OCI-LY1 (cell line): ENCODE measurements at regions not wholly inside any gene's neighbourhood (a gene's known extent, or its start where the extent isn't known, plus 50 kb on each side); places are given as distances from the start of the nearest gene placed in this dataset.

ENCODE experiments used
- H2AFZ ChIP-seq: fragments of 200-600 bp; sonication (generic), shearing (Covaris generic); 2 replicates; pipeline ENCODE4 v1.6.0; 2014; ENCODE audit warnings: antibody characterized with exemption, mild to moderate bottlenecking, low read length
- H3F3A ChIP-seq: fragments of 200-600 bp; sonication (generic), shearing (Covaris generic); 2 replicates; pipeline ENCODE4 v1.6.0; 2014; ENCODE audit warnings: mild to moderate bottlenecking, antibody characterized with exemption, low read length, moderate library complexity; ENCODE audit not compliant: insufficient read depth
- H3K27ac ChIP-seq: fragments of 200-600 bp; sonication (generic); 2 replicates; pipeline ENCODE4 v1.5.1; 2014; ENCODE audit warnings: low read length, mixed run types, mild to moderate bottlenecking, low read depth; ENCODE audit not compliant: poor library complexity, severe bottlenecking
- H3K27me3 ChIP-seq: fragments of 200-600 bp; sonication (generic); 2 replicates; pipeline ENCODE4 v1.6.0; 2014; ENCODE audit warnings: antibody characterized with exemption, mild to moderate bottlenecking, low read length, moderate library complexity; ENCODE audit not compliant: insufficient read depth
- H3K36me3 ChIP-seq: fragments of 200-600 bp; sonication (generic); 2 replicates; pipeline ENCODE4 v1.6.1; 2014; ENCODE audit warnings: mild to moderate bottlenecking, antibody characterized with exemption, low read length, moderate library complexity, mixed read lengths; ENCODE audit not compliant: insufficient read depth
- H3K4me1 ChIP-seq: fragments of 200-600 bp; sonication (generic); 2 replicates; pipeline ENCODE4 v1.5.1; 2014; ENCODE audit warnings: mild to moderate bottlenecking, low read length, moderate library complexity; ENCODE audit not compliant: insufficient read depth, severe bottlenecking
- H3K4me2 ChIP-seq: fragments of 200-600 bp; sonication (generic), shearing (Covaris generic); 2 replicates; pipeline ENCODE4 v1.6.1; 2014; ENCODE audit warnings: low read length
- H3K4me3 ChIP-seq: fragments of 200-600 bp; sonication (generic); 2 replicates; pipeline ENCODE4 v1.5.1; 2014; ENCODE audit warnings: low read length, low read depth, mild to moderate bottlenecking, mixed read lengths; ENCODE audit not compliant: poor library complexity, severe bottlenecking
- H3K79me2 ChIP-seq: fragments of 200-600 bp; shearing (Covaris generic); 2 replicates; pipeline ENCODE4 v1.6.1; 2016; ENCODE audit warnings: mixed run types, low read length, mixed read lengths; ENCODE audit not compliant: insufficient read depth
- H3K9ac ChIP-seq: fragments of 200-600 bp; sonication (generic), shearing (Covaris generic); 2 replicates; pipeline ENCODE4 v1.6.1; 2014; ENCODE audit warnings: mild to moderate bottlenecking, low read length, mixed read lengths
- H3K9me2 ChIP-seq: fragments of 200-600 bp; sonication (generic), shearing (Covaris generic); 2 replicates; pipeline ENCODE4 v1.6.1; 2014; ENCODE audit warnings: low read depth, mild to moderate bottlenecking, low read length, mixed read lengths
- H3K9me3 ChIP-seq: fragments of 200-600 bp; shearing (Covaris generic); 2 replicates; pipeline ENCODE4 v1.6.1; 2014; ENCODE audit warnings: low read length, mixed read lengths
- H4K20me1 ChIP-seq: fragments of 200-600 bp; sonication (generic), shearing (Covaris generic); 2 replicates; pipeline ENCODE4 v1.6.0; 2016; ENCODE audit warnings: mild to moderate bottlenecking, low read length; ENCODE audit not compliant: insufficient read depth
- EZH2 ChIP-seq: fragments of 200-600 bp; sonication (generic), shearing (Covaris generic); IDR thresholded peaks from 2 replicates; pipeline ENCODE4 v1.8.0; 2017; ENCODE audit warnings: borderline replicate concordance, mixed run types, mild to moderate bottlenecking, antibody characterized with exemption, low read length, moderate library complexity, mixed read lengths
- TF ChIP-seq, protein P1 (sequence below): fragments of 200-600 bp; sonication (generic), shearing (Covaris generic); IDR thresholded peaks from 2 replicates; pipeline ENCODE4 v1.5.1; 2017; ENCODE audit warnings: mild to moderate bottlenecking, antibody characterized with exemption, low read length, moderate library complexity, mixed read lengths

GRCh38 chr5:154611341-154611767, 133.3 kb upstream of the HAND1 start:
- Histone ChIP-seq H3K9me2 (no peaks in the 10 kb centered on the region), H3K36me3 (no peaks in the 10 kb centered on the region), H3K27ac (no peak overlapping the region), H3K4me1 (no peaks in the 10 kb centered on the region), H3K4me3 (no peak overlapping the region), H3K9me3 (no peaks in the 10 kb centered on the region), H4K20me1 (no peaks in the 10 kb centered on the region), H3K27me3 (no peaks in the 10 kb centered on the region), H3K79me2 (no peaks in the 10 kb centered on the region), H3F3A (no peaks in the 10 kb centered on the region), H3K9ac (no peak overlapping the region), H3K4me2 (no peak overlapping the region), H2AFZ (no peak overlapping the region)
- TF ChIP-seq, protein P1, sequence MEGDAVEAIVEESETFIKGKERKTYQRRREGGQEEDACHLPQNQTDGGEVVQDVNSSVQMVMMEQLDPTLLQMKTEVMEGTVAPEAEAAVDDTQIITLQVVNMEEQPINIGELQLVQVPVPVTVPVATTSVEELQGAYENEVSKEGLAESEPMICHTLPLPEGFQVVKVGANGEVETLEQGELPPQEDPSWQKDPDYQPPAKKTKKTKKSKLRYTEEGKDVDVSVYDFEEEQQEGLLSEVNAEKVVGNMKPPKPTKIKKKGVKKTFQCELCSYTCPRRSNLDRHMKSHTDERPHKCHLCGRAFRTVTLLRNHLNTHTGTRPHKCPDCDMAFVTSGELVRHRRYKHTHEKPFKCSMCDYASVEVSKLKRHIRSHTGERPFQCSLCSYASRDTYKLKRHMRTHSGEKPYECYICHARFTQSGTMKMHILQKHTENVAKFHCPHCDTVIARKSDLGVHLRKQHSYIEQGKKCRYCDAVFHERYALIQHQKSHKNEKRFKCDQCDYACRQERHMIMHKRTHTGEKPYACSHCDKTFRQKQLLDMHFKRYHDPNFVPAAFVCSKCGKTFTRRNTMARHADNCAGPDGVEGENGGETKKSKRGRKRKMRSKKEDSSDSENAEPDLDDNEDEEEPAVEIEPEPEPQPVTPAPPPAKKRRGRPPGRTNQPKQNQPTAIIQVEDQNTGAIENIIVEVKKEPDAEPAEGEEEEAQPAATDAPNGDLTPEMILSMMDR, result no peak
- no peak for TF ChIP-seq EZH2

DNA sequence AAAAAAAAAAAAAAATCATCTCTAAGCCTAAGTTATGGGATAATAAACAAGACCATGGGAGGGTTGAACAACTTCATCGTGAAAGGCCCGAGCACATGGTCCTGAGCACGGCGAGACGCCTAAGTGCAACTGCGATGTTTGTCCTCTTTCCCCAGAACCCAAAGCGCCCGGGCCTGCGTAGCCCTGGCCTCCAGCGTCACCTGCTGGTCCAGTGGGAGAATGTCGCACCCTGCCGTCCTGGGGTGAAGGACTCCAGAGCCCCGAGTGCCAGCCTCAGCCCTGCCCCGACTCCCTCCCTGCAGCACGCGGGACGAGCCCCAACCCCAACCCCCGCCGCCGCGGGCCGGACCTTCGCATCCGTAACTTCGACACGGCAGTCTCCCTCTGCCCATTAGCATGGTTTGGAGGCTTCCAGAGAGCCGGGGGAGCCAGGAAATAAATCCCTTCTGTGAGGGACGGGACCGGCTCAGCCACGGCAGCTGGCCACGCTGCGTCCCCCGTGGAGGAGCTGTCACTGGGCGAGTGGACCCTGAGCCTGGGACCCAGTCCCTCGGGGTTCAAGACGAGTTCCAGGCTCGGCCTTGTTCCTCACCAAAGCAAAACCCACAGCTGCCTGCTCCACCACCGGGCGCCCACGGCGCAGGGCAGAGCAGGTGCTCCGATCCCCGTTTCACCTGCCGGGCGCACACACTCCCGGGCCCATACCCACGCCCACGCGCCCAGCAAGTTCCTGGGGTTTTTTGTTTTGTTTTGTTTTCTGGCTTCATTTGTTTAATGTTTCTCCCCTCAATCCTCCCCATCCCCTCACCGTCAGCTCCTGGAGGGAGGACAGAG, 132.5 kb upstream of the HAND1 start:
- Histone ChIP-seq H3K36me3 (no peaks in the 10 kb centered on the region), H3K4me2 (peak overlapping the region; percentile 40; the same call in 1 of the 2 replicates), H3K79me2 (no peaks in the 10 kb centered on the region), H3K9me3 (no peaks in the 10 kb centered on the region), H3K9ac (no peak overlapping the region), H3K4me1 (no peaks in the 10 kb centered on the region), H3F3A (no peaks in the 10 kb centered on the region), H3K27ac (no peak overlapping the region), H4K20me1 (no peaks in the 10 kb centered on the region), H3K4me3 (no peak overlapping the region), H3K9me2 (no peaks in the 10 kb centered on the region), H3K27me3 (no peaks in the 10 kb centered on the region), H2AFZ (no peak overlapping the region)
- TF ChIP-seq, protein P1, result peak; percentile 78
- no peak for TF ChIP-seq EZH2

DNA sequence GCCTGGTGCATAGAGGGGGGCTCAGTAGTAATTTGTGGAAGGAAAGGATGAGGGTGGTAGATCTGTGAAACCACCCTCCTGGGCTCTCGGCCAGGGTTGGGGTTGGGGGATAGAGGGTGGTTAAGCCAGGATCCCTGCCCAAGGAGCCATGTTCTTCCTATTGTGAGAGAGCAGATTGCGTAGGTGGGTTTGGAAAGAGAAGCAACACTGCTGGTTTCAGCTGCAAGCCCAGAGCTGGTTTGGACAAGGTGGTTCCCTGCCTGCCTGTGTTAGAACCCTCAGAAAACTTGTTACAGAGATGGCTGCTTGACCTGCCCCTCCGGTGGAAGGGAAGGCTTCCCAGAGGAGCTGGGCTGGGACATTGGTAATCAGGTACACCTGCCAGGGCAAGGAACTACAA, 131.2 kb upstream of the HAND1 start:
- Histone ChIP-seq H3K27me3 (peaks cover 5% of the 10 kb centered on the region; the same call in 1 of the 2 replicates), H3K4me1 (no peaks in the 10 kb centered on the region)

More for the DNA sequence above, 131.2 kb upstream of the HAND1 start:
- no peak for TF ChIP-seq EZH2
- TF ChIP-seq, protein P1, result no peak
- Histone ChIP-seq H3K4me2 (no peak overlapping the region), H4K20me1 (no peaks in the 10 kb centered on the region), H3K4me3 (no peak overlapping the region), H3K9me2 (no peaks in the 10 kb centered on the region), H2AFZ (no peak overlapping the region), H3K9me3 (no peaks in the 10 kb centered on the region), H3K27ac (no peak overlapping the region), H3K36me3 (no peaks in the 10 kb centered on the region), H3K9ac (no peak overlapping the region), H3F3A (no peaks in the 10 kb centered on the region), H3K79me2 (no peaks in the 10 kb centered on the region)
